ENCODE measurements at regions not wholly inside any gene's neighbourhood (a gene's known extent, or its start where the extent isn't known, plus 50 kb on each side); places are given as distances from the start of the nearest gene placed in this dataset.

DNA sequence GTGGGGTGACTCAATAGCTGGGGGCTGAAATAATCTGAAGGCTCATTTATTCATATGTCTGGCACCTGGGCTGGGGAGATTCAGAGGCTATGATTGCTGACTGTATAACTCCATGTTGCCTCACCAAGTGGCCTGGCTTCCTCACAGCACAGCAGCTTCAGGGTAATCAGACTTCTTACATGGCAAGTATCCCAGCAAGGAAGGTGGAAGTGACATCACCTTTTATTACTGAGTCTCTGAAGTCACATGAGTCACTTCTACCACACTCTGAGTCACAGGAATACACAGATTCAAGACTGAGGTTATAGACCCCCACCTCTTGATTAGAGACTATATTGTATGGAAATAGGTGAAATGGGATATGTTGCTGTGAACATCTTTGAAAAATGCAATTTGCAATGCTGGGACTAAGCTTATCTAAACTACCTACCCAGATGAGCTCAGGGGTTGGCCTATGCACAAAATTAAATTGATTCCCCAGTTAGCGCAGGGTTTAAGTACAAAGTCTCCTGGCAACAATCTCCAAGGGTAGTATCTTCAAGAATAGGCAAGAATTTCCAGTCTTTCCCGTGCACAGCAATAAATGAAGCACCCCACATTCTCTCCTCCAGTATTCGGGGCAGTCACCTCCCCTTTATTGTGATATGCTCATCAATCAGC lies 553.1 kb downstream of the LRRC70 start (continued):
- TF ChIP-seq E2F6 (IDR thresholded peaks at IDR 0.05; ENCODE audit: borderline replicate concordance in 1 of 2, extremely low read depth in 1 of 2, insufficient read depth in 1 of 2, insufficient read length in 1 of 2, low read depth in 1 of 2, low read length in 1 of 2, poor library complexity in 1 of 2, severe bottlenecking in 1 of 2) (no peak), MYC (IDR thresholded peaks at IDR 0.05; ENCODE audit: low read depth, low read length) (no peak), MYC (CRISPR knock-in tag; IDR thresholded peaks at IDR 0.05; ENCODE audit: borderline replicate concordance, low read depth) (no peak), SAP30 (IDR thresholded peaks at IDR 0.05; ENCODE audit: borderline replicate concordance, insufficient read depth, low read depth, low read length, poor library complexity, severe bottlenecking) (no peak), PHF20 (IDR thresholded peaks at IDR 0.05; ENCODE audit: partially characterized antibody) (no peak)

DNA sequence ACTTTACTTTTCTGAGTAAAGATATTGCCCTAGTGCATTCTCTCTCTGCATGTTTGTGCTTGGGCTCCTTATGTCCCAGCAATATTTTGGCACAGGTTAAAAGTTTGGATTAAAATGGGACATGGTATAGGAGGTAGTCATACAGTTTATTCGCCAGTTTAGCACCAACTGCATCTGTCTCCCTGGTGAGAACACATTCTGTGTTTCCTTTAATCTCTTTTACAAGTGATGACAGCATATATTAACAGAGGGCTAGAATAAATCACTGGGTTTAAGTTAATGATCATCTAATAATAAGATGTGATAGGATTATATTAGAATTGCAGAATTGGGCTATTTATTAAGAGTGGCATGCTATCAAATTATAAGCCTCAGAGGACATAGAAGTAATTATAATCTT lies 550.1 kb downstream of the LRRC70 start:
- DNase-seq (ENCODE audit: extremely low read depth in 1 of 4, low spot score in 3 of 4), result no peak
- Histone ChIP-seq H3K9me1 (ENCODE audit: control insufficient read depth, insufficient read depth, low read length) (no peaks in the 10 kb centered on the region), H2AFZ (ENCODE audit: low read depth, low read length) (no peak overlapping the region), H3K27me3 (ENCODE audit: control insufficient read depth in 2 of 2, insufficient read depth in 2 of 2, low read length in 2 of 2) (no peaks in the 10 kb centered on the region), H3K4me1 (replicated peaks in 1 of 2; ENCODE audit: control insufficient read depth in 2 of 2, insufficient read depth in 2 of 2, low read length in 2 of 2) (no peaks in the 10 kb centered on the region), H3K9me3 (replicated peaks; ENCODE audit: control insufficient read depth, insufficient read depth, low read depth, low read length) (no peaks in the 10 kb centered on the region), H3K9ac (ENCODE audit: insufficient read depth in 1 of 2, low read depth in 2 of 2, low read length in 2 of 2) (no peak overlapping the region), H3K4me3 (no peak overlapping the region), H3K4me2 (ENCODE audit: insufficient read depth, low read length) (no peak overlapping the region), H3K27ac (ENCODE audit: extremely low read depth, low read depth, low read length) (no peak overlapping the region), H3K79me2 (ENCODE audit: control insufficient read depth, insufficient read depth, low read length) (no peaks in the 10 kb centered on the region), H4K20me1 (replicated peaks; ENCODE audit: control insufficient read depth, insufficient read depth, low read length) (no peaks in the 10 kb centered on the region), H3K36me3 (ENCODE audit: control insufficient read depth, insufficient read depth, low read length) (no peaks in the 10 kb centered on the region)
- no peak for TF ChIP-seq CBX3 (IDR thresholded peaks at IDR 0.05; ENCODE audit: borderline replicate concordance in 1 of 2, low read length in 2 of 2)
- TF ChIP-seq FOXP4 (CRISPR knock-in tag; IDR thresholded peaks at IDR 0.05; ENCODE audit: borderline replicate concordance), result no peak
- no peak for TF ChIP-seq ARID2 (IDR thresholded peaks at IDR 0.05)
- no peak for TF ChIP-seq SOX6 (IDR thresholded peaks at IDR 0.05)
- TF ChIP-seq ZNF3 (CRISPR knock-in tag; IDR thresholded peaks at IDR 0.05), result no peak
- no peak for TF ChIP-seq POLR2B (IDR thresholded peaks at IDR 0.05; ENCODE audit: low read depth, partially characterized antibody)
- no TSS peak for BruUV-seq (replicated peaks)
- FAIRE-seq, result no peak
- ATAC-seq, result no peak
- in situ Hi-C loops (cut with MboI) (no loop called here), intact Hi-C loops (cut with micrococcal nuclease) (no loop called here)
- 0% methylated on average over 1 of the region's 1 CpG for WGBS (ENCODE audit: insufficient coverage, low coverage, missing lambda C conversion rate)
- POLR2A ChIA-PET, result no interaction called here
- CTCF ChIA-PET (ENCODE audit: low intra/inter-chr PET ratio), result no interaction called here

Data from K562 (cell line).